ENCODE measurements at regions not wholly inside any gene's neighbourhood (a gene's known extent, or its start where the extent isn't known, plus 50 kb on each side); places are given as distances from the start of the nearest gene placed in this dataset.

- Histone ChIP-seq H3K27ac (ENCODE audit: low read depth in 1 of 2, low read length in 2 of 2) (no peak overlapping the region), H3K9me3 (ENCODE audit: control insufficient read depth in 1 of 2, insufficient read depth in 1 of 2, low read length in 2 of 2) (no peaks in the 10 kb centered on the region), H3K27me3 (ENCODE audit: control insufficient read depth in 1 of 2, insufficient read depth in 2 of 2, low read length in 2 of 2) (no peaks in the 10 kb centered on the region), H3K4me3 (ENCODE audit: low read length) (no peak overlapping the region), H3K4me1 (ENCODE audit: insufficient read depth, low read length) (no peaks in the 10 kb centered on the region), H3K36me3 (ENCODE audit: insufficient read depth, low read length) (no peaks in the 10 kb centered on the region)
- no peak for ATAC-seq (ENCODE audit: poor library complexity)
- Mint-ChIP-seq H3K4me3 (no peak overlapping the region), H3K4me1 (ENCODE audit: low read depth) (no peaks in the 10 kb centered on the region), H3K27ac (no peak overlapping the region), H3K36me3 (ENCODE audit: low read depth) (no peaks in the 10 kb centered on the region), H3K27me3 (no peaks in the 10 kb centered on the region), H3K9me3 (no peaks in the 10 kb centered on the region)
- ChIA-PET POLR2A (no interaction called here), CTCF (no interaction called here)
- TF ChIP-seq CTCF (IDR thresholded peaks at IDR 0.05): no peak
- peak in 1 of 14 experiments; percentile 4 for DNase-seq
- intact Hi-C loops (cut with DNase I, micrococcal nuclease): loop anchor here in 1 of 2 experiments (10.0 kb wide), 1 partner anchor 489 kb away; no protein-coding TSS in a partner anchor
Measured at GRCh38 chr6:95923518-95923917, 92.3 kb upstream of the FUT9 start.

DNA sequence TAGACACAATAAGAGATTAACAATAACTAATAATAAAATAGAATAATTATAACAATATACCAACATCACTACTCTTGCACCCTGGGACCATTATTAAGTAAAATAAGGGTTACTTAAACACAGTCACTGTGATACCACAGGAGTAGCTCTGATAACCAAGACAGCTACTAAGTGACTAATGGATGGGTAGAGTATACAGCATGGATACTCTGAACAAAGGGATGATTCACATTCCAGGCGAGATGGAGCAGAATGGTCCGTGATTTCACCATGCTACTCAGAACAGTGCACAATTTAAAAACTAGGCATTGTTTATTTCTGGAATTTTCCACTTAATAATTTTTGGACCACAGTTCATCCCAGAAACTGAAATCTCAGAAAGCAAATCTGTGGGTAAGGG lies 80.0 kb upstream of the FUT9 start:
- Histone ChIP-seq H3K4me1 (ENCODE audit: insufficient read depth, low read length) (no peaks in the 10 kb centered on the region), H3K9me3 (ENCODE audit: control insufficient read depth in 1 of 2, insufficient read depth in 1 of 2, low read length in 2 of 2) (no peaks in the 10 kb centered on the region), H3K4me3 (ENCODE audit: low read length) (no peak overlapping the region), H3K27ac (ENCODE audit: low read depth in 1 of 2, low read length in 2 of 2) (no peak overlapping the region), H3K27me3 (ENCODE audit: control insufficient read depth in 1 of 2, insufficient read depth in 2 of 2, low read length in 2 of 2) (no peaks in the 10 kb centered on the region), H3K36me3 (ENCODE audit: insufficient read depth, low read length) (no peaks in the 10 kb centered on the region)
- intact Hi-C loops (cut with DNase I, micrococcal nuclease): no loop called here
- no peaks in the 10 kb centered on the region for H3K4me1 Mint-ChIP-seq (ENCODE audit: low read depth)
- ChIA-PET POLR2A (no interaction called here), CTCF (no interaction called here)
- no peak overlapping the region for H3K27ac Mint-ChIP-seq
- H3K9me3 Mint-ChIP-seq: no peaks in the 10 kb centered on the region
- no peak for TF ChIP-seq CTCF (IDR thresholded peaks at IDR 0.05)
- ATAC-seq (ENCODE audit: poor library complexity) (no peak), DNase-seq (no peak)
- H3K4me3 Mint-ChIP-seq: no peak overlapping the region
- H3K36me3 Mint-ChIP-seq (ENCODE audit: low read depth): no peaks in the 10 kb centered on the region
- no peaks in the 10 kb centered on the region for H3K27me3 Mint-ChIP-seq

- ChIA-PET POLR2A (no interaction called here), CTCF (no interaction called here)
- Mint-ChIP-seq H3K27ac (no peak overlapping the region), H3K4me3 (no peak overlapping the region), H3K4me1 (ENCODE audit: low read depth) (no peaks in the 10 kb centered on the region), H3K27me3 (no peaks in the 10 kb centered on the region), H3K9me3 (no peaks in the 10 kb centered on the region), H3K36me3 (ENCODE audit: low read depth) (no peaks in the 10 kb centered on the region)
- H3K4me3 ChIP-seq (ENCODE audit: low read length): no peak overlapping the region
- H3K9me3 ChIP-seq (ENCODE audit: control insufficient read depth in 1 of 2, insufficient read depth in 1 of 2, low read length in 2 of 2): peaks cover 0 to 6% of the 10 kb centered on the region in 2 experiments
- H3K27ac ChIP-seq (ENCODE audit: low read depth in 1 of 2, low read length in 2 of 2): no peak overlapping the region
- H3K36me3 ChIP-seq (ENCODE audit: insufficient read depth, low read length): no peaks in the 10 kb centered on the region
- H3K4me1 ChIP-seq (ENCODE audit: insufficient read depth, low read length): no peaks in the 10 kb centered on the region
- intact Hi-C loops (cut with DNase I, micrococcal nuclease): no loop called here
- ATAC-seq (ENCODE audit: poor library complexity): no peak
- no peaks in the 10 kb centered on the region for H3K27me3 ChIP-seq (ENCODE audit: control insufficient read depth in 1 of 2, insufficient read depth in 2 of 2, low read length in 2 of 2)
- TF ChIP-seq CTCF (IDR thresholded peaks at IDR 0.05): no peak
- no peak for DNase-seq
Measured at GRCh38 chr6:95946906-95947305, 68.9 kb upstream of the FUT9 start.
